Activated naive CD4-positive, alpha-beta T cell treated with anti-CD3 and anti-CD28 coated beads, Interleukin-2, amount 50 U/mL, for 72 hours (primary cell): ENCODE measurements at regions not wholly inside any gene's neighbourhood (a gene's known extent, or its start where the extent isn't known, plus 50 kb on each side); places are given as distances from the start of the nearest gene placed in this dataset.

Experiments used
- ATAC-seq, 2 donors: fragments of 150-1000 bp; cut with Tn5 transposase; 2 replicates each; pipeline ENCODE4 v1.10.0; 2021; ENCODE audit warnings: mild to moderate bottlenecking in 2 of 2, moderate library complexity in 2 of 2
- DNase-seq, 2 donors: peaks; one replicate each; pipeline ENCODE4 v3.0.0; 2021 to 2022; ENCODE audit warnings: low spot score in 2 of 2
- H3K27ac Mint-ChIP-seq, 2 donors: one replicate each; pipeline ENCODE4 v1.8.0; 2022; ENCODE audit warnings: mild to moderate bottlenecking in 2 of 2, mixed read lengths in 2 of 2
- H3K36me3 Mint-ChIP-seq, 2 donors: one replicate each; pipeline ENCODE4 v1.8.0; 2022; ENCODE audit warnings: mixed read lengths in 2 of 2
- H3K9me3 Mint-ChIP-seq, 2 donors: one replicate each; pipeline ENCODE4 v1.8.0; 2022; ENCODE audit warnings: mixed read lengths in 2 of 2

GRCh38 chr1:168782559-168783116 is 53.6 kb upstream of the DPT start:
- no peak overlapping the region for H3K27ac Mint-ChIP-seq
- H3K36me3 Mint-ChIP-seq: no peaks in the 10 kb centered on the region
- ATAC-seq (no peak), DNase-seq (no peak)
- H3K9me3 Mint-ChIP-seq: no peaks in the 10 kb centered on the region

GRCh38 chr1:168783458-168784210 is 54.6 kb upstream of the DPT start:
- no peaks in the 10 kb centered on the region for H3K9me3 Mint-ChIP-seq
- H3K27ac Mint-ChIP-seq: no peak overlapping the region
- DNase-seq: no peak
- ATAC-seq: no peak
- no peaks in the 10 kb centered on the region for H3K36me3 Mint-ChIP-seq

GRCh38 chr1:168786476-168787330 is 57.7 kb upstream of the DPT start:
- DNase-seq: no peak
- Mint-ChIP-seq H3K36me3 (no peaks in the 10 kb centered on the region), H3K27ac (no peak overlapping the region), H3K9me3 (no peaks in the 10 kb centered on the region)
- ATAC-seq: no peak

GRCh38 chr1:168788258-168788657 is 59.3 kb upstream of the DPT start:
- no peak for DNase-seq
- no peak for ATAC-seq
- H3K36me3 Mint-ChIP-seq: no peaks in the 10 kb centered on the region
- H3K27ac Mint-ChIP-seq: no peak overlapping the region
- H3K9me3 Mint-ChIP-seq: no peaks in the 10 kb centered on the region

GRCh38 chr1:168789501-168789900 is 60.5 kb upstream of the DPT start:
- no peak for ATAC-seq
- H3K27ac Mint-ChIP-seq: no peak overlapping the region
- H3K36me3 Mint-ChIP-seq: no peaks in the 10 kb centered on the region
- no peaks in the 10 kb centered on the region for H3K9me3 Mint-ChIP-seq
- no peak for DNase-seq

- H3K9me3 Mint-ChIP-seq: no peaks in the 10 kb centered on the region
- H3K27ac Mint-ChIP-seq: no peak overlapping the region
- H3K36me3 Mint-ChIP-seq: no peaks in the 10 kb centered on the region
- no peak for DNase-seq
- no peak for ATAC-seq
Measured at GRCh38 chr1:168792142-168792541, 63.1 kb upstream of the DPT start.

GRCh38 chr1:168792592-168793125 is 63.7 kb upstream of the DPT start:
- ATAC-seq (no peak), DNase-seq (no peak)
- Mint-ChIP-seq H3K27ac (no peak overlapping the region), H3K9me3 (no peaks in the 10 kb centered on the region), H3K36me3 (no peaks in the 10 kb centered on the region)

GRCh38 chr1:168794057-168794456 is 65.1 kb upstream of the DPT start:
- H3K36me3 Mint-ChIP-seq: no peaks in the 10 kb centered on the region
- no peak for DNase-seq
- ATAC-seq: no peak
- H3K9me3 Mint-ChIP-seq: no peaks in the 10 kb centered on the region
- H3K27ac Mint-ChIP-seq: no peak overlapping the region

GRCh38 chr1:168795681-168796080 is 66.7 kb upstream of the DPT start:
- DNase-seq (no peak), ATAC-seq (no peak)
- Mint-ChIP-seq H3K9me3 (no peaks in the 10 kb centered on the region), H3K27ac (no peak overlapping the region), H3K36me3 (no peaks in the 10 kb centered on the region)

GRCh38 chr1:168799927-168800605 is 71.1 kb upstream of the DPT start:
- no peaks in the 10 kb centered on the region for H3K36me3 Mint-ChIP-seq
- H3K9me3 Mint-ChIP-seq: no peaks in the 10 kb centered on the region

GRCh38 chr1:168801032-168801745 is 72.2 kb upstream of the DPT start:
- no peak for ATAC-seq
- H3K9me3 Mint-ChIP-seq: no peaks in the 10 kb centered on the region
- no peak for DNase-seq
- no peak overlapping the region for H3K27ac Mint-ChIP-seq
- H3K36me3 Mint-ChIP-seq: no peaks in the 10 kb centered on the region

More at GRCh38 chr1:168799927-168800605, 71.1 kb upstream of the DPT start:
- no peak overlapping the region for H3K27ac Mint-ChIP-seq
- no peak for ATAC-seq
- DNase-seq: no peak

GRCh38 chr1:168803806-168804510 is 75.0 kb upstream of the DPT start:
- H3K36me3 Mint-ChIP-seq: no peaks in the 10 kb centered on the region
- no peaks in the 10 kb centered on the region for H3K9me3 Mint-ChIP-seq
- DNase-seq: no peak
- no peak overlapping the region for H3K27ac Mint-ChIP-seq
- ATAC-seq: no peak

GRCh38 chr1:168806952-168807351 is 77.9 kb upstream of the DPT start:
- Mint-ChIP-seq H3K9me3 (no peaks in the 10 kb centered on the region), H3K27ac (no peak overlapping the region), H3K36me3 (no peaks in the 10 kb centered on the region)
- DNase-seq (no peak), ATAC-seq (no peak)

- no peak for DNase-seq
- no peaks in the 10 kb centered on the region for H3K9me3 Mint-ChIP-seq
- no peak overlapping the region for H3K27ac Mint-ChIP-seq
- no peaks in the 10 kb centered on the region for H3K36me3 Mint-ChIP-seq
- no peak for ATAC-seq
Measured at GRCh38 chr1:168811176-168811575, 82.2 kb upstream of the DPT start.

- Mint-ChIP-seq H3K36me3 (no peaks in the 10 kb centered on the region), H3K27ac (no peak overlapping the region), H3K9me3 (peaks cover under 1% of the 10 kb centered on the region in 2 donors)
- ATAC-seq (no peak), DNase-seq (no peak)
Measured at GRCh38 chr1:168819668-168820067, 90.7 kb upstream of the DPT start.

- peak in 1 of 2 donors; percentile 11 for DNase-seq
- peak in 1 of 2 donors; percentile 67 for ATAC-seq
- no peaks in the 10 kb centered on the region for H3K36me3 Mint-ChIP-seq
- H3K27ac Mint-ChIP-seq: no peak overlapping the region
- peaks cover 4 to 5% of the 10 kb centered on the region in 2 donors for H3K9me3 Mint-ChIP-seq
Measured at GRCh38 chr1:168821434-168821833, 92.4 kb upstream of the DPT start.
